SW 1271 (cell line): ENCODE measurements at regions not wholly inside any gene's neighbourhood (a gene's known extent, or its start where the extent isn't known, plus 50 kb on each side); places are given as distances from the start of the nearest gene placed in this dataset.

Experiments
- DNase-seq, 2 experiments: peaks; one replicate each; lab custom pipeline; 2025; lab: John Stamatoyannopoulos, UW

- no peak for DNase-seq
Observed at GRCh38 chr7:28231176-28231575, 50.6 kb upstream of the JAZF1 start.

- DNase-seq, result no peak
Observed at GRCh38 chr7:28236560-28236959, 56.0 kb upstream of the JAZF1 start.

- DNase-seq, result no peak
Observed at GRCh38 chr7:28237363-28237762, 56.8 kb upstream of the JAZF1 start.

- DNase-seq, result no peak
Observed at GRCh38 chr7:28239823-28240204, 59.2 kb upstream of the JAZF1 start.

GRCh38 chr7:28240481-28240880 is 59.9 kb upstream of the JAZF1 start:
- no peak for DNase-seq

GRCh38 chr7:28243861-28244260 is 63.3 kb upstream of the JAZF1 start:
- no peak for DNase-seq

GRCh38 chr7:28245123-28245878 is 64.7 kb upstream of the JAZF1 start:
- DNase-seq, result no peak

- DNase-seq, result no peak
Observed at GRCh38 chr7:28246921-28247461, 66.4 kb upstream of the JAZF1 start.

GRCh38 chr7:28258240-28258639 is 77.6 kb upstream of the JAZF1 start:
- DNase-seq, result no peak

GRCh38 chr7:28260969-28261368 is 80.4 kb upstream of the JAZF1 start:
- no peak for DNase-seq

- no peak for DNase-seq
Observed at GRCh38 chr7:28263622-28264271, 83.2 kb upstream of the JAZF1 start.

- no peak for DNase-seq
Observed at GRCh38 chr7:28266402-28266801, 85.8 kb upstream of the JAZF1 start.

GRCh38 chr7:28267012-28267411 is 86.4 kb upstream of the JAZF1 start:
- DNase-seq, result no peak

- DNase-seq, result no peak
Observed at GRCh38 chr7:28269700-28270361, 89.2 kb upstream of the JAZF1 start.

GRCh38 chr7:28270536-28270935 is 89.9 kb upstream of the JAZF1 start:
- no peak for DNase-seq

- no peak for DNase-seq
Observed at GRCh38 chr7:28272461-28272877, 91.9 kb upstream of the JAZF1 start.

GRCh38 chr7:28276298-28276697 is 95.7 kb upstream of the JAZF1 start:
- no peak for DNase-seq

GRCh38 chr7:28277364-28277763 is 96.8 kb upstream of the JAZF1 start:
- no peak for DNase-seq

GRCh38 chr7:28277958-28278357 is 97.4 kb upstream of the JAZF1 start:
- DNase-seq, result no peak

- no peak for DNase-seq
Observed at GRCh38 chr7:28280516-28280915, 99.9 kb upstream of the JAZF1 start.

- DNase-seq, result no peak
Observed at GRCh38 chr7:28290496-28290895, 109.9 kb upstream of the JAZF1 start.

GRCh38 chr7:28291559-28291958 is 111.0 kb upstream of the JAZF1 start:
- DNase-seq, result no peak
